ENCODE measurements at regions not wholly inside any gene's neighbourhood (a gene's known extent, or its start where the extent isn't known, plus 50 kb on each side); places are given as distances from the start of the nearest gene placed in this dataset.

DNA sequence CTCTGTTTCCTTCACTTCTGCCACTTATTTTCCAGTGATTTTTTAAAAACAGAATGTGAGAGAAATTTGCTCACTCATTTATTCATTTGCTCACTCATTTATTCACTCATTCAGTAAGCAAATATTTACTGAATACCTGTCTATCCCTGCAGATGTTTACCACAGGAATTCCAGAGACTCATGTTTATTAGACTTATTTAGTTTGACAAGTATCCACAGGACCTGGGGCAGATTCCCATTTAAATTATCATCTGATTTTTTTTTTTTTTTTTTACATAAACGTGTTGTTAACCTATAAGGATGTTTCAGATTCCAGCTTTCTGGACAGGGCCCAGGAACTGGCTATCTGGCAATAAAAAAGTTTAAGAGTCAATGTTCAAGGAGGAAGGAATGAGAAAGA lies 175.1 kb upstream of the ERBB4 start:
- Histone ChIP-seq H3K9me3 (no peaks in the 10 kb centered on the region), H3K27me3 (no peaks in the 10 kb centered on the region), H3K36me3 (no peaks in the 10 kb centered on the region), H3K4me1 (no peaks in the 10 kb centered on the region), H3K4me3 (no peak overlapping the region), H3K27ac (no peak overlapping the region)
- TF ChIP-seq, protein P1, sequence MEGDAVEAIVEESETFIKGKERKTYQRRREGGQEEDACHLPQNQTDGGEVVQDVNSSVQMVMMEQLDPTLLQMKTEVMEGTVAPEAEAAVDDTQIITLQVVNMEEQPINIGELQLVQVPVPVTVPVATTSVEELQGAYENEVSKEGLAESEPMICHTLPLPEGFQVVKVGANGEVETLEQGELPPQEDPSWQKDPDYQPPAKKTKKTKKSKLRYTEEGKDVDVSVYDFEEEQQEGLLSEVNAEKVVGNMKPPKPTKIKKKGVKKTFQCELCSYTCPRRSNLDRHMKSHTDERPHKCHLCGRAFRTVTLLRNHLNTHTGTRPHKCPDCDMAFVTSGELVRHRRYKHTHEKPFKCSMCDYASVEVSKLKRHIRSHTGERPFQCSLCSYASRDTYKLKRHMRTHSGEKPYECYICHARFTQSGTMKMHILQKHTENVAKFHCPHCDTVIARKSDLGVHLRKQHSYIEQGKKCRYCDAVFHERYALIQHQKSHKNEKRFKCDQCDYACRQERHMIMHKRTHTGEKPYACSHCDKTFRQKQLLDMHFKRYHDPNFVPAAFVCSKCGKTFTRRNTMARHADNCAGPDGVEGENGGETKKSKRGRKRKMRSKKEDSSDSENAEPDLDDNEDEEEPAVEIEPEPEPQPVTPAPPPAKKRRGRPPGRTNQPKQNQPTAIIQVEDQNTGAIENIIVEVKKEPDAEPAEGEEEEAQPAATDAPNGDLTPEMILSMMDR (IDR thresholded peaks at IDR 0.05): no peak
- ATAC-seq (no peak), DNase-seq (no peak)
- intact Hi-C loops (cut with DNase I): no loop called here

DNA sequence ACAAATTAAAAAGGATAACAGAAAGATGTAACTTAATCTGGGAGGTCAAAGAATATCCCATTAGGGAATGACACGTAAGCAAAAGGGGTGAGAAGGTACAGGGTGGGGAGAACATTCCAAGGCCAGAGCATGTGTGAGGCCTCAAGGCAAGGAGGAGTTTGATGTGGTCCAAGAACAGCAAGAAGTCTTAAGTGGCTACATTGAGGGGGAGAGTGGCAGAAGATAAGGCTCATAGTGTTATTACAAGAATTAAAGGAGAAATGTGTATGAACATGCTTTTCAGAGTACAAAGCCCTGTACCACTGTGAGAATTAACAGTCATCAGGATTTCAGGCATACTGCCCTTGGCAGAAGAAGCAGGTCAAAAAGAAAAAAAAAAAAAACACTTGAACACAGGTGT lies 174.4 kb upstream of the ERBB4 start:
- H3K4me1 ChIP-seq: no peaks in the 10 kb centered on the region
- H3K4me3 ChIP-seq: no peak overlapping the region
- H3K9me3 ChIP-seq: no peaks in the 10 kb centered on the region
- H3K36me3 ChIP-seq: no peaks in the 10 kb centered on the region
- H3K27me3 ChIP-seq: no peaks in the 10 kb centered on the region
- H3K27ac ChIP-seq: no peak overlapping the region
- TF ChIP-seq, protein P1 (IDR thresholded peaks at IDR 0.05): no peak
- ATAC-seq (no peak), DNase-seq (no peak)
- intact Hi-C loops (cut with DNase I): no loop called here

DNA sequence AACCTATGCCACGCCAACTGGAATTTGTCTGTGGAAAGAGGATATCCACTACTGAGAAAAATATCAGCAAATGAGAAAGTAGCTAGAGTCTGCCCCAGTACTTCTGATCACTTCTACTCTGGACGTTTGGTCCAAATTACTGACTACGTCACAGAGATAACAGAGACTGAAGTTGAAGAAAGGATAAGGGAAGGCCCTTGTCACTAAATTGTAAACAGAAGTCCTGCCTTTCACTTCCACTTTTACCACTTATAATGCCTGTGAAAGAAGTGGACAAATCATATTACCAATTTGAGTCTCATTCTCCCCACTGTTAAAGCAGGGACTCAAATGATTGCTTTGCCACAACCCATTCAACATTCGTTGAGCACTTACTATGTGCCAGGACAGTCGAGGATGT lies 173.9 kb upstream of the ERBB4 start:
- H3K27ac ChIP-seq: no peak overlapping the region
- no peaks in the 10 kb centered on the region for H3K27me3 ChIP-seq
- no peaks in the 10 kb centered on the region for H3K4me1 ChIP-seq
- no peak overlapping the region for H3K4me3 ChIP-seq
- ATAC-seq: no peak
- no peaks in the 10 kb centered on the region for H3K9me3 ChIP-seq
- intact Hi-C loops (cut with DNase I): no loop called here
- no peaks in the 10 kb centered on the region for H3K36me3 ChIP-seq
- DNase-seq: no peak
- TF ChIP-seq, protein P1 (IDR thresholded peaks at IDR 0.05): no peak

DNA sequence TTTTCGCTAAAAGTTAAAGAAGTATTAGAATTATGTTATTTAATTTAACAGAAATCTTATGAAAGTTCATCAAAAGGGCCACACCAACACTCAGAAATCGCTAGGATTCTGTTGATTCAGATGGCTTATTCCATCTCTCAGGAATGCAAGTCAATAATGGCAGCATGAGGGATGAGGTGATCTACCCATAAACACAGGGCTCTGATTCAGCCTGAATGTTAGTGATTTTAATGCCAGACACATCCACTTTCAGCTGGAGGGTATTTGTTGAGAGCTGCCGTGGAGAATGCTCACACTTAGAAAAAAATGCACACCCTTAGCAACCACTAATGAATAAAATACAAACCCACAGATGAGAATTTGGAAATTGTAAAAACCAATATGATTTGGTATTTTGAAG lies 173.3 kb upstream of the ERBB4 start:
- ATAC-seq (no peak), DNase-seq (no peak)
- TF ChIP-seq, protein P1 (IDR thresholded peaks at IDR 0.05): no peak
- intact Hi-C loops (cut with DNase I): no loop called here
- Histone ChIP-seq H3K36me3 (no peaks in the 10 kb centered on the region), H3K27me3 (peaks cover 3% of the 10 kb centered on the region), H3K4me1 (no peaks in the 10 kb centered on the region), H3K4me3 (no peak overlapping the region), H3K9me3 (no peaks in the 10 kb centered on the region), H3K27ac (no peak overlapping the region)

DNA sequence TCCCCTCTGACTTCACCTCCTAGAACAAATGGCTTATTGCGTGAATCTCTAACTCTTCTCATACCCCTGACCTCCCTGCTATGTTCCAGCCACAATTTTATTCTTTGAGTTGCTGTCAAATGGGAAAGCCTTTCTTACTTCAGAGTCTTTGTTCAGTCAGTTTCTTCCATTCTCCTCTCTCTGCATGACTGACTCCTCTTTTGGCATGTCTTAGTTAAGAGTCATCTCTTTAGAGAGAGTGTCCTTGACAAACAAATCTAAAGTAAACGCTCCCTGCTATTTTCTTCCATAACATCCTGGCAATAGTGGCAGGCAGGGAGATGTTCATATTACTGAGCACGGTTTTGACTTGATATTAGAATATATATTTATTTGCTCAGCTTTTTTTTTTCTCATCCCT lies 170.7 kb upstream of the ERBB4 start:
- intact Hi-C loops (cut with DNase I): no loop called here
- no peak overlapping the region for H3K27ac ChIP-seq
- no peaks in the 10 kb centered on the region for H3K9me3 ChIP-seq
- DNase-seq (no peak), ATAC-seq (no peak)
- no peak overlapping the region for H3K4me3 ChIP-seq
- H3K27me3 ChIP-seq: peaks cover 3% of the 10 kb centered on the region
- TF ChIP-seq, protein P1 (IDR thresholded peaks at IDR 0.05): no peak
- no peaks in the 10 kb centered on the region for H3K36me3 ChIP-seq
- H3K4me1 ChIP-seq: no peaks in the 10 kb centered on the region

DNA sequence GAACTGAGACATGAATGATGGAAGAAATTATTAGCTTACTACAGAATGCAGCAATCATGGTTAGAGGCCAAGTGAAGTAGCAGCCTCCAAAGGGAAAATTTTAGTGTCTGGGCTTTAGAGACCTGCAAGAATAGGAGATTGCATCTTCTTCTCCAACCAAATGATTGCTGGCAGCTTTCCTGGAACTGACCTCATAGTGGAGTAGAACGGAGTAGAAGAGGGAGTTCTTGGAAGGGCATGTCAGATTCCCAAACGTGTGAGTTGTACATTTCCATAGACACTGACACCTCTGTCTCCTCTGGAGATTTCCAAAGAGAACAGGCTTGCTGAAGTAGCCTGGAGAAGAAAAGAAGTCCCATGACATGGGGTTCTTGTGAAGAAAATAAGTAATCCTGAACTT lies 169.8 kb upstream of the ERBB4 start:
- intact Hi-C loops (cut with DNase I): no loop called here
- DNase-seq (no peak), ATAC-seq (no peak)
- TF ChIP-seq, protein P1 (IDR thresholded peaks at IDR 0.05): no peak
- no peaks in the 10 kb centered on the region for H3K4me1 ChIP-seq
- H3K27me3 ChIP-seq: peaks cover 3% of the 10 kb centered on the region
- no peaks in the 10 kb centered on the region for H3K9me3 ChIP-seq
- no peak overlapping the region for H3K27ac ChIP-seq
- H3K36me3 ChIP-seq: no peaks in the 10 kb centered on the region
- no peak overlapping the region for H3K4me3 ChIP-seq

All from upper lobe of right lung (tissue), 1 donor.